Uterus (tissue), 3 donors: ENCODE measurements at regions not wholly inside any gene's neighbourhood (a gene's known extent, or its start where the extent isn't known, plus 50 kb on each side); places are given as distances from the start of the nearest gene placed in this dataset.
A peak's percentile ranks its signal among the peaks of the same experiment; 100 is the strongest.

Experiments used
- DNase-seq, 2 donors: peaks; one replicate each; pipeline ENCODE4 v3.0.0-alpha.2; 2019 to 2020
- H3K27ac ChIP-seq, 2 donors: fragments of 200-600 bp; sonication (generic); 1 replicate in 1 of 2; 2 replicates in 1 of 2; pipeline ENCODE4 v1.5.1; 2016 to 2018
- H3K27me3 ChIP-seq, 2 donors: fragments of 200-600 bp; sonication (generic); one replicate each; pipeline ENCODE4 v1.5.1; 2018 to 2019; ENCODE audit warnings: control low read depth in 1 of 2
- H3K36me3 ChIP-seq, 2 donors: fragments of 200-600 bp; sonication (generic); one replicate each; pipeline ENCODE4 v1.5.1; 2019; ENCODE audit warnings: control low read depth in 1 of 2
- H3K4me1 ChIP-seq, 2 donors: fragments of 200-600 bp; sonication (generic); one replicate each; pipeline ENCODE4 v1.5.1; 2018 to 2019; ENCODE audit warnings: control low read depth in 1 of 2
- H3K4me3 ChIP-seq, 2 donors: fragments of 200-600 bp; sonication (generic); 1 replicate in 1 of 2; 2 replicates in 1 of 2; pipeline ENCODE4 v1.5.1; 2018 to 2019; ENCODE audit warnings: mild to moderate bottlenecking in 1 of 2
- H3K9me3 ChIP-seq, 2 donors: fragments of 200-600 bp; sonication (generic); one replicate each; pipeline ENCODE4 v1.5.1; 2019; ENCODE audit warnings: control low read depth in 1 of 2
- POLR2A ChIP-seq, 2 donors: fragments of 450-650 bp; IDR thresholded peaks; one replicate each; pipeline ENCODE4 v1.6.1; 2016; ENCODE audit warnings: antibody characterized with exemption in 2 of 2, mild to moderate bottlenecking in 1 of 2, moderate library complexity in 1 of 2
- intact Hi-C: fragments of 100-400 bp; cut with DNase I; formaldehyde crosslinking; loops from one replicate; pipeline ENCODE4 v1.15.1; 2023; ENCODE audit warnings: low total_unique reads
- TF ChIP-seq, protein P1 (sequence below), 4 experiments: fragments of 200-600 bp in 2 of 4; fragments of 450-650 bp in 2 of 4; sonication (generic) in 2 of 4; IDR thresholded peaks; one replicate each; pipeline ENCODE4 v1.5.1; 2016 to 2019; ENCODE audit warnings: antibody characterized with exemption in 4 of 4, mild to moderate bottlenecking in 2 of 4, moderate library complexity in 1 of 4
- donor health status: DM: yes; HTN: yes; CAD: no.

DNA sequence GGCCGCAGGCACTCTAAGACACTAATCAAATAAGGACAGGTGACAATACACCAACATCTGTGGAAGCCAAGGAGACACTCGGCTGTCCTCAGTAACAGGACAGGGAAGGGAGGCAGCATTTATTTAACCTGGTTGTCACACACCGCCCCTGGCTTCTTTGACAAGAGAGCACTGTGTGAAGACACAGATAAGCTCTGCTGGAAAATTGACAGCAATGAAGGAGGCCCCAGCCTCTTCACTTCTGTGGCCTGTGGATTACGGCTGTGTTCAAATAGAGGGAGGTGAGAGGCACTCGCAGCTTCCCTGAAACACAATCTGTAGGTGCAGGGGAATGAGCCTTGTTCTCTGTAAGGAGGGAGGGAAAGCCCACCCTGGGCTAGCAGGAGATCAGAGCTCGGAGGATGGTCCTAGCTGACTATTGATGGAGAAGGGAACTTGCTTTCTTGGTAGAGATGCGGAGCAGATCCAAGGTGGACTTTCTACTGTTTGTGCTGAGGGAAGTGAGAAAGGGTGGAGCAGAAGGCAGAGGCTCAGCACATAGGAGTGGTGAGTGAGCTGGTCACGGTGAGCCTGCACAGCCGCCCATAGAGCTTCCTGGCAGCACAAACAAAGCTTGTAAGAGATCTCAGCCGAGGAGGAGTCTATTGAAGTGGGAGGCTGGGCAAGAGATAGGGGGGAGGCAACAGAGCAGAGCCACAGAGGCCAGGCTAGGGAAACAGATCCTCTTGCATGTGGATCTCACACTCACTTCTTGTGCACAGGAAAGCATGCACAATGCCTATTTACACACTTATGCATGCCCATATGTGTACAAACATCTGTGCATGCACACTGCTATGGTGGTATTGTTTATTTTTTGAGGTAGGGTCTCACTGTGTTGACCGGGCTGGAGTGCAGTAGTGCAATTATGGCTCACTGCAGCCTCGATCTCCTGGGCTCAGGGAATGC lies 114.6 kb upstream of the THY1 start:
- intact Hi-C loops = no loop called here

DNA sequence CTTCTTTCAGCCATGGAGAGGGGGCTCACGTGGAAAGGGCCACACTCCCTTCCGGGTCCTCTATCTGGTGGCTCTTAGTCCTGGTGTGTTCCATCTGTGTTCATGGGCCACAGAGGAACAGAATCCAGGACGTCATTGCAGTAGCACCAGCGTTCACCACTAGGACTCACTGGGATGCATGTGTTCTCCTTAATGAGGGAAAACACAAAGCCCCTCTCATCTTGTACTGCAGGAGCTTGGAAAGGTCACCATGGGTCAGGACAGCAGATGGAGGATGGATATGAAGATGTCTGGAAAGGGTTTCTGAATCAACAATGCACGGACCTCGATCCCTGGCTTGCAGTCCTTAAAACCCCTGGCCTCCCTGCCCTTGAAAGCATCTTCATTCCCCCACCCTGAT lies 113.8 kb upstream of the THY1 start:
- H3K27ac ChIP-seq = no peak overlapping the region
- H3K9me3 ChIP-seq = no peaks in the 10 kb centered on the region
- no peaks in the 10 kb centered on the region for H3K27me3 ChIP-seq
- TF ChIP-seq, protein P1, sequence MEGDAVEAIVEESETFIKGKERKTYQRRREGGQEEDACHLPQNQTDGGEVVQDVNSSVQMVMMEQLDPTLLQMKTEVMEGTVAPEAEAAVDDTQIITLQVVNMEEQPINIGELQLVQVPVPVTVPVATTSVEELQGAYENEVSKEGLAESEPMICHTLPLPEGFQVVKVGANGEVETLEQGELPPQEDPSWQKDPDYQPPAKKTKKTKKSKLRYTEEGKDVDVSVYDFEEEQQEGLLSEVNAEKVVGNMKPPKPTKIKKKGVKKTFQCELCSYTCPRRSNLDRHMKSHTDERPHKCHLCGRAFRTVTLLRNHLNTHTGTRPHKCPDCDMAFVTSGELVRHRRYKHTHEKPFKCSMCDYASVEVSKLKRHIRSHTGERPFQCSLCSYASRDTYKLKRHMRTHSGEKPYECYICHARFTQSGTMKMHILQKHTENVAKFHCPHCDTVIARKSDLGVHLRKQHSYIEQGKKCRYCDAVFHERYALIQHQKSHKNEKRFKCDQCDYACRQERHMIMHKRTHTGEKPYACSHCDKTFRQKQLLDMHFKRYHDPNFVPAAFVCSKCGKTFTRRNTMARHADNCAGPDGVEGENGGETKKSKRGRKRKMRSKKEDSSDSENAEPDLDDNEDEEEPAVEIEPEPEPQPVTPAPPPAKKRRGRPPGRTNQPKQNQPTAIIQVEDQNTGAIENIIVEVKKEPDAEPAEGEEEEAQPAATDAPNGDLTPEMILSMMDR (IDR thresholded peaks at IDR 0.05) = no peak
- no peak for TF ChIP-seq POLR2A (IDR thresholded peaks at IDR 0.05)
- H3K4me3 ChIP-seq = no peak overlapping the region
- no peaks in the 10 kb centered on the region for H3K36me3 ChIP-seq
- intact Hi-C loops = no loop called here
- no peak for DNase-seq
- H3K4me1 ChIP-seq = no peaks in the 10 kb centered on the region

More for the DNA sequence above, 114.6 kb upstream of the THY1 start:
- H3K36me3 ChIP-seq = no peaks in the 10 kb centered on the region
- H3K4me1 ChIP-seq = no peaks in the 10 kb centered on the region
- no peaks in the 10 kb centered on the region for H3K27me3 ChIP-seq
- TF ChIP-seq, protein P1 (IDR thresholded peaks at IDR 0.05) = no peak
- TF ChIP-seq POLR2A (IDR thresholded peaks at IDR 0.05) = no peak
- no peaks in the 10 kb centered on the region for H3K9me3 ChIP-seq
- no peak for DNase-seq
- H3K4me3 ChIP-seq = no peak overlapping the region
- H3K27ac ChIP-seq = no peak overlapping the region

DNA sequence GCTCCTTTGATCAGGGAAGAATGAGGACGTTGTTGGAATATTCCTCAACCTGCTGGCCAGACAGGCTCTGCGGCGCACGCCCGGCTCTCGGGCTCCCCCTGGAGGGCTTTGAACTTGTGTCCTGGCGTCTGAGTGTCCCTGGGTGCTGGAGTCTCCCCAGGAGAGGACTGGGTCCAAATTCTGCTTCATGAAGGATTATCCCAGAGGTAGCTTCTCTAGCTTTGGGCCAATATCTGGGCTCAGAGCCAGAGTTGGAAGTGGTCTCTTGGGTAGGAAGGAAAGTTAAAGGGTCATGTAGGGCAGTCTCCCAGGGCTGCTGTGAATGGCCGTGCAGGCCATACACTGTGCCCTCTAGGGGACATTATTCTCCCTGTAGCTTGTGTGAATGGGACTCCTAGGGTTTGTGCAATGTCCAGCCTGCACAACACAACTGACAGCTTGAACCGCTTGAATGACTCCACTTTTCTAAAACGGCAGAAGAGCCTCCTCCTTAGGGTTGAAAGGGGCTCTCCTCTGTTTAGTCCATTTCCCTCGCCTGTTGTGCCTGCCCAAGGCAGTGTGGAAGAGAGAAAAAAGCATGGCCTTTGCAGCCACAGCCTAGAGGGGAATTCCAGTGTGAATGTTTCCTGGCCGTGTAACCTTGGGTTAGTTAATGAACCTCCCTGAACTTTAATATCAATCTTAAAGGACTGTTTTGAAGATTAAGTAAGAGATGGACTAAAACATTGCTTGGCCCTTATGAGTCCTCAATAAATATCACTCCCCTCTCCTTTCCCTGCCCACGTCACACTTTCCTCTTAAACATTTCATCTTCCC lies 111.2 kb upstream of the THY1 start:
- intact Hi-C loops = no loop called here
- Histone ChIP-seq H3K27ac (no peak overlapping the region), H3K27me3 (no peaks in the 10 kb centered on the region), H3K4me3 (no peak overlapping the region), H3K4me1 (no peaks in the 10 kb centered on the region), H3K36me3 (no peaks in the 10 kb centered on the region), H3K9me3 (no peaks in the 10 kb centered on the region)
- no peak for TF ChIP-seq POLR2A (IDR thresholded peaks at IDR 0.05)
- TF ChIP-seq, protein P1 (IDR thresholded peaks at IDR 0.05) = peak; percentile 53 to 66 (median 58)
- DNase-seq = peak; percentile 32 to 59

DNA sequence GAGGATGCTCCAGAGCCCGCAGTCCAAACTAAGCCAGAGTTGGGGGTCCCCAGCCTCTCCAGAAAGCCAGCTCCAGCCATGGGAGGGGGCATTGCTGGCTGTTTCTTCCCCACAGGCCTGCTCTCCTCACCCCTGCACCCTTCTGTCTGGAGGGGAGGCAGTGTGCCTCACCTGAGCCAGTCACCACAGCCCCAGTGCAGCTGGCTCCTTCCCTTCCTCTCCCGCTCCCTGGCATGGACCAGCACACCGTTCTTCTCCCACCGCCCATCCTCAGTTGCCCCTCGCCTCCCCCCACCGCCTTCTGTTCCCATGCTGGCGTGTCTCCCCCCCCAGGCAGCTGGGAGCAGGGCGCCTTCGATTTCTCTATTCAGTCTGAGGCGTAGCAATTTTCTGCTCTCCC lies 110.5 kb upstream of the THY1 start:
- Histone ChIP-seq H3K4me3 (no peak overlapping the region), H3K4me1 (no peaks in the 10 kb centered on the region), H3K27me3 (no peaks in the 10 kb centered on the region), H3K27ac (no peak overlapping the region), H3K9me3 (no peaks in the 10 kb centered on the region), H3K36me3 (no peaks in the 10 kb centered on the region)
- TF ChIP-seq POLR2A (IDR thresholded peaks at IDR 0.05) = no peak
- TF ChIP-seq, protein P1 (IDR thresholded peaks at IDR 0.05) = no peak
- intact Hi-C loops = no loop called here
- DNase-seq = no peak

DNA sequence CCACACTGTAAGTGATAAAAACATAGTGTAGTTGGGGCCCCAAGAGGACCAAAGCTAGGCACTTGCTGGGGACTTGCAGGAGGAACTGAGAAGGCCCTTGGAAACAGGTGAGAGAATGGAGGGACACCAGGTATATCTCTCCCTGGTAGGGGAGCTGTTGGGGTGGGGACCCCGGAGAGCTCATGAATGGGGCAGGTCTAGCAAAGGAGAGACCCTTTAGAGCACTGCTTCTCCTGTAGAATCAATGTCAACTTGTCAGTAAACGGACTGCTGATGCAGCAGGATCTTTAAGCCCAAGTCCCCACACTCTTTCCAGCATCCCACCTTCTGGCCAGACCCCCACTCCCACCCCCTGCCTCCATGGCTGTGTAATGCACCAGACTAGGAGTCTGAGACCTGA lies 109.6 kb upstream of the THY1 start:
- no peak for DNase-seq
- Histone ChIP-seq H3K9me3 (no peaks in the 10 kb centered on the region), H3K27ac (no peak overlapping the region), H3K36me3 (no peaks in the 10 kb centered on the region), H3K4me3 (no peak overlapping the region), H3K27me3 (no peaks in the 10 kb centered on the region), H3K4me1 (no peaks in the 10 kb centered on the region)
- TF ChIP-seq POLR2A (IDR thresholded peaks at IDR 0.05) = no peak
- TF ChIP-seq, protein P1 (IDR thresholded peaks at IDR 0.05) = no peak
- intact Hi-C loops = no loop called here
